ENCODE measurements at regions not wholly inside any gene's neighbourhood (a gene's known extent, or its start where the extent isn't known, plus 50 kb on each side); places are given as distances from the start of the nearest gene placed in this dataset.

GRCh38 chr1:81496349-81496748, 304.4 kb upstream of the ADGRL2 start:
- TF ChIP-seq EZH2 (IDR thresholded peaks at IDR 0.05) (no peak), POLR2AphosphoS5 (IDR thresholded peaks at IDR 0.05; ENCODE audit: borderline replicate concordance, low read depth, low read length) (no peak)

All from SK-N-MC (cell line).